ENCODE measurements at regions not wholly inside any gene's neighbourhood (a gene's known extent, or its start where the extent isn't known, plus 50 kb on each side); places are given as distances from the start of the nearest gene placed in this dataset.

DNA sequence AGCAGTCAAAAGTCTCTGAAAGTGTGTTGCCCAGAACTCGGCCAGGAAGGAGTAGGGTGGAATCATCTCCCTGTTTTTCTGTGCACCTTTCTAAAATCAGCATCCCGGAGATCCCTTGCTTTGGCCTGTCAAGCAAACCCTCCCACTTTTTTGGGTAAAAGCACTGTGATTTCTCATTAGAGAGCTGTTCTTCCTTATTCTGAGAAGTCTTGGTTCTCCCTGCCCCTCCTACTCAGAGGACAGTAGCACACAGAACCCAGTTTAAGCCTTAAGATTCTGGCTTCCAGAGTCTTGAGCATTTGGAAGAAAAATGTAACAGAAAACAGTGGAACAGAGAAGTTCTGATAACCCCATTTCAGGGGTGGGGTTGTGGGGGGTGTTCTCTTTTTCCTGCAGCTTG is 52.6 kb upstream of the KATNAL1 start:
- no peak for DNase-seq (ENCODE audit: low read depth in 1 of 2, low spot score in 1 of 2)

DNA sequence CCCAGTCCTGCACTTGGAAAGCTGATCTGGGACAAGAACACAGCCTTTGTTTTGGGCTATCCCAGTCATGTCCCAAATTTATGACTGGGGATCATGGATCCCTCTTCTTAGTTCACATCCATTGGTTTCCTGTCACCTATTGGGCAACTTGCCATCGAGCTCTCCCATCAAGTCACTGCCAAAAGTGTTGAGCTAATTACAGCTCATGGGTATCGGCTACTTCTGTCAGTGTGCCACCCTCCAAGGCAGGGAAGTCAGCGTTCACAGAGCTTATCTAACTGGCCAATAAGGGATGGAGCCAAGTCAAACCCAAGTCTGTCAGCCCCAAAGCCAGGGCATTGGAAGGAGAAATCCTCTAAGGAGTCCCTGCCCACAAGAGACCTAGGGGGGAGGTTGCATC is 53.2 kb upstream of the KATNAL1 start:
- no peak for DNase-seq (ENCODE audit: low read depth in 1 of 2, low spot score in 1 of 2)

DNA sequence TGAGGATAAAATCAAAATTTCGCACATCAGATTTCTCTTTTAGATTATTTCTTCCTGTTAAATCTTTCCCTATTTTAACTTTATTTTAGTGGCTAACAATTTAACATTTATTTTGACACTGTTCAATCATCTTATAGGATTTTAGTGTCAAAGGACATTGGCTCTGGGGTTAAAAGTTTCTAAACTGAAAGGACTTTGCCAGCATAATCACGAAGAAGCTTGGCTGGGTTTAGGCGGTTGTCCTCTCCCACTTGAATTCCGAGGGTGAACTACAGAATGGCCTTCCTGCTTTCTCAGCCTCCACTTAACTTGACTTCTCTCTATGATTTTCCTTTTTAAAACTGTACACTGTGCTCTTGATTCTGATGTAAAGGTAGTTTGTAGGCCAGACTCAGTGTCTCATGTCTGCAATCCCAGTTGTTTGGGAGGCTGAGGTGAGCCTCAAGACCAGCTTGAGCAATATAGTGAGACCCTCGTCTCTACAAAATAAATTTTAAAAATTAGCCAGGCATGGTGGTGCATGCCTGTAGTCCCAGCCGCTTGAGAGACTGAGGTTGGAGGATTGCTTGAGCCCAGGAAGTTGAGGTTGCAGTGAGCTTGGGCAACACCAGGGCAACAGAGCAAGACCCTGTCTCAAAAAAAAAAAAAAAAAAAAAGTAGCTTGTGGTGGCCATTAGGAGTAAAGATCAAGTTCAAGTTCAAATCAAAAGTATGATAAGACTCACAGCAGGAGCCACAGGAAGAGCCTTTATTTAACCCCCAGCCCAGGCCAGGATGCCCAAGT is 54.8 kb upstream of the KATNAL1 start:
- DNase-seq (ENCODE audit: low read depth in 1 of 2, low spot score in 1 of 2) = no peak

DNA sequence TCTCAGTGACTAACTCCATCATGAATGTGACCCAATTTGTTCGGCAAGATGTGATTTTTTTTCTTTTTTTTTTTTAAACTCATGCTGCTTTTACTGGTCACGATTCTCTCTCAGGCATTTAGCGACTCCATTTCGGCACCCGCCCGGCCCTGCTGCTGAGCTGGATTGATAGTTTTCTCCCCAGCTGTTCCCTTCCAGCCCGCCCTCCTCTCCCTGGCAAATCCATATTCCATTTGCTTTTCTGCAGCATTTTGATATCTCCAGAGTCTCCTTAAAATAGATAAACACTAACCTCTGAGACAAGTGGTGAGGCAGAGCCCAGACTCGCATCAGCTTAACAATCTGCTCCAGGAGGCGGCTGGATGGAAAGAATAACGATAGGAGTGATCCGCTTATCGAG is 55.5 kb upstream of the KATNAL1 start:
- no peak for DNase-seq (ENCODE audit: low read depth in 1 of 2, low spot score in 1 of 2)

DNA sequence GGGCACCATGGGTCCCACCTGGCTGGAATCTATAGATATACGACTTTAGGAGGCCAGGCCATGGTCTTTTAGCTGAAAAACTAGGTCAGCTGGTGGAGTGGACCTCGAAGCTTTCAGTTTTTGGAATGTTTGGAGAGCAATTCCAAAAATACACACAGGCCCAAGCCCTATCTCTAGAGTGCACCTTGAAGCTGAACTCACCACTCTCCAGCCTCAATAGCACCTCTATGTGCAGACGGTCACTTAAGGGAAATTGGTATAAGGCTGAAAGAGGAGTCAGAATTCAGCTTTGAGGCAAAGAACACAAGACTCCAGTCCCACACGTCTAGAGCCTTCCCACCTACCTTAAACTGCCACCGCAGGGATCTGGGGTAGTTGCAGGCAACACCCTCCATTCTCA is 56.4 kb upstream of the KATNAL1 start:
- no peak for DNase-seq (ENCODE audit: low read depth in 1 of 2, low spot score in 1 of 2)

DNA sequence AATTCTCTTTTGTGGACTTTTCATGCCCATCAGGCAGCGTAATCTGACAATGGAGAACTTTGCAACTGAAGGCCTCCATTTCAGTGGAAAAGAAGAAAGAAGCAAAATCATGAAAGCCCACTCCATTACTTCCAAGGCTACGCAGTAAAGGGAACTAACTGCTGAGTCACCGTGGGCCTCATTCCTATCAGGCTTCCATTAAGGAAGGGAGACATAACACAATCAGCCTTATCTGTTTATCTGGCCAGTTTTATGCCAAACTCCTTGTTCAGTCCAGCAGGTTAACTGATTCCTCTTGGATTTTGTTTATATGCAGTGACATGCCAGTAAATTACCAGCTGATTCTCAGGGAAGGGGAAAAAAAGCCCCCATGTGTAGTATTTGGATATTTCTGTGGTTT is 56.8 kb upstream of the KATNAL1 start:
- DNase-seq (ENCODE audit: low read depth in 1 of 2, low spot score in 1 of 2) = no peak

DNA sequence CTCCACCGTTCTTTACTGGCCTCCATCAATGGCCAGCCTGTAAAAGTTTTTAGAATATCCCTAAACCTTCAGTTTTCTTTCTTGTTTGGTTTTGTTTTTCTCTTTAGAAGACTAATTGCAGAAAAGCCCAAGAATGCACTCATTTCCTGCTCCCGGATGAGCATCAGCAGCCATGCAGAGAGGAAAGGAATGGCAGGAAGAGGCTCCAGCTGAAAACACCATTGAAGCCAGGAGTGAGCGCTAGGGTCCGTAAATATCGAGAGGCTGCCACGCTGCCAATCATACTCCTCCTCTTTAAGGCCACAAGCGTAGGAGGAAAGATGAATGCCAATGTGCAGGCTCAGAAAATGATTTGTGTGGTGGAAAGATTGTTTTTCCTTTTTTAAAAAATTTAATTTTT is 57.4 kb upstream of the UBE2L5 start:
- DNase-seq (ENCODE audit: low read depth in 1 of 2, low spot score in 1 of 2) = no peak

DNA sequence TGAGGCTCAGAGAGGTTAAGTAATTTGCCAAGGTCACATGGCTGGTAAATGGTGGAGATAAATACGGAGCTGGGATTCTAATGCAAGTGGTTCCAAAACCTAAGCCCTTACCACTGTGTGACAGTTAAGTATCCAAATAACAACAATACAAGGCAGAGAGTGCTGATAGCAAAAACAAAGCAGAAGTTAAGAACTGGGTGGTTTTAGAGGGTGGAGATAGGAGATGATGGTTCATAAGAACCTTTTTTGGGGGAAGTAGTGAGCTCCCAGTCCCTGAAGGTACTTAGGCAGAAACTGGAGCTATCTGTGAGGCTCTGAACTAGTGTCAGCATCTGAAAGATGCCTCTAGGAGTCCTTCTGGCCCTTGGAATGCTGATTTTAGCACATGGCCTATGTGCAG is 56.2 kb upstream of the UBE2L5 start:
- DNase-seq (ENCODE audit: low read depth in 1 of 2, low spot score in 1 of 2) = no peak

DNA sequence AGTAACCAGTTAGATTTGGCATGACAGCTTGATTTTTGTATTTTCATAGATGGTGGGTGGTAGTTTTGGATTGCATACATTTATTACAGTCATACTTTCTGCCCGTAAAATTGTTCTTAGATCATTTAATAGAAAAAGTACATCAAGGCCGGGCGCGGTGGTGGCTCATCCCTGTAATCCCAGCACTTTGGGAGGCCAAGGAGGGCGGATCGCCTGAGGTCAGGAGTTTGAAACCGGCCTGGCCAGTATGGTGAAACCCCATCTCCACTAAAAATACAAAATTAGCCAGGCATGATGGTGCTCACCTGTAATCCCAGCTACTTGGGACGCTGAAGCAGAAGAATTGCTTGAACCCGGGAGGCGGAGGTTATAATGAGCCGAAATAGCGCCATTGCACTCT is 55.0 kb upstream of the UBE2L5 start:
- DNase-seq (ENCODE audit: low read depth in 1 of 2, low spot score in 1 of 2) = no peak

DNA sequence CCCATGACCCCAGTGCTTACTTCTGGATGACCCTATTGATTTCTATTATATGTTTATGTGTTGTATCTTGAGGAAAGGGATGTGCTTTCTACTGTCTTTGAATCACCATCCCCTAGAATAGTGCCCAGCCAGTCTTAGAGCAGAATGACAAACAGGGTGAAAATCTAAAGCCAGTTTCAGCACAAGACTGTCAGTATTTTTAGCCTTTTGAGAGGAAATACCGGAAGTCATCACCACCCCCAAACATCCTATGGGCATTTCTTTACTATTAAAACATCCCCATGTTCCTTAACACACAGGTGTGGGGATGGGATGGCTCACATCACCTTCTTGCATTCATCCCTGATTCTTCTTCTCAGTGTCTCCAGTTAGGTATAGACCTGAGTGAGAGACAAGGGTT is 52.1 kb upstream of the UBE2L5 start:
- DNase-seq (ENCODE audit: low read depth in 1 of 2, low spot score in 1 of 2) = no peak

DNA sequence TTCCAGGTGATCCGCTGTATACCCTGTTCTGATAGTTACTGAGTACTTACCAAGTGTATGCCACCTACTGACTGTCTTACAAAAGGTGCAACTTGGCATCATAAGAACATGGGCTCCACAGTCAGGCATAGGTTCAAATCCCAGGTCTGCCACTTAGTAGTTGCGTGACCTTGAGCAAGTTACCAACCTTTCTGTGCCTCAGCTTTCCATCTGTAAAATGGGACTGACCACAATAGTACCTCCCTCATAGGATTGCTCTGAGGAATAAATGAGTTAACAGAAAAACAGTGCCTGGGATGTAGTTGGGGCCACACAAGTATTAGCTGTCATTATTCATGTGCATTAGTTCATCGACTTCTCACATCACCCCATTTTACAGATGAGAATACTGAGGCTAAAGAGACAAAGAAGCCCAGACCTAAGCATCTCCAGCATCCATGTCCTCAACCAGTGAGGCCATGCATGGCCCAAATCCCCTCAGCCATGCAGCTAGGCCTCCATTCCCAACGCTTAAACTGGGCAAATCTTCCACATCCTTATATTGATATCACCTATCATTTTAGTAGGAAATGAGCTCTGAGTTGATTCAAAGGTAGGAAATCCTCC is 51.3 kb upstream of the UBE2L5 start:
- no peak for DNase-seq (ENCODE audit: low read depth in 1 of 2, low spot score in 1 of 2)

DNA sequence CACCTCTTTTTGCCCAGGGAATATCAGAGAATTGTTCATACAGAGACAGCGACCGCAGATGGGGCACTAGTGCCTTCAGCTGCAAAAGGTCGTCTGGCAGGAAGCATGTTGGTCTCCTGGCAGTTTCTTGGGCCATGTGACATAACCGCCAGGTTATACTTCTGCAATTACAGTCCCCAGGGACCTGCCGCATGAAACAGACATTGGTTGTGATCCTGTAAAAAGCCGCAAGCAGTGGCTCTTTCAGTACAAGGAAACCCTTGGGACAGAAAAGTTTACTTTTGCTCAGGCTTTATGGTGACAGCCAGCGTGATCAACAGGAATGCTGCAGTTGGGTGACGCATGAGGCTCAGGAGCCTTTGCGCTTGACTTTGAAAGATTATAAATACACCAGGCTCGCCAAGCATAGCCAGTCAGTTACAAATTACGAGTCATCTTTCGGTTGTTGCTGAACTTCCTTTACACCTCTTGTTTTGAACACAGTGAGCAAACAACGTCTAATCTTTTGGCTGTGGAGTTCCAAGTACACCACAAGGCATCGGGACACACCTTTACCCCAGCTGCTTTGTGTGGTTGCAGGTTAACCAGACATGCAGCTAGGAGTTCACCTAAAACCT is 50.5 kb upstream of the UBE2L5 start:
- DNase-seq (ENCODE audit: low read depth in 1 of 2, low spot score in 1 of 2) = peak in 1 of 2 donors; percentile 34
